HepG2 (cell line): ENCODE measurements at regions not wholly inside any gene's neighbourhood (a gene's known extent, or its start where the extent isn't known, plus 50 kb on each side); places are given as distances from the start of the nearest gene placed in this dataset.

ENCODE experiments used
- ATAC-seq: fragments of 200-7000 bp; cut with Tn5 transposase; 3 replicates; pipeline ENCODE4 v1.9.1; 2020; ENCODE audit warnings: mild to moderate bottlenecking, moderate library complexity
- BruUV-seq: library from RNA; stranded (reverse); fragments of 400-500 nt; replicated peaks from 2 replicates; lab custom pipeline; 2021; lab: Mats Ljungman, UMichigan
- CTCF ChIA-PET: fragments of 300-600 bp; formaldehyde crosslinking; extraction: SDS; loops from one replicate; lab custom pipeline; 2021; ENCODE audit warnings: low total read pairs, inconsistent platforms, low intra/inter-chr PET ratio; lab: Yijun Ruan, JAX
- POLR2A ChIA-PET: fragments of 350-600 bp; sonication (Branson Sonifier 250); formaldehyde crosslinking; loops from one replicate; lab custom pipeline; 2020; ENCODE audit warnings: antibody characterized with exemption, inconsistent platforms; lab: Yijun Ruan, JAX
- DNase-seq: peaks from one replicate; pipeline ENCODE4 v3.0.0-alpha.2; 2015; ENCODE audit warnings: low spot score
- FAIRE-seq: peaks from 3 replicates; lab custom pipeline; 2011; peaks lifted over from hg19 to GRCh38; lab: Jason Lieb, UNC
- H2AFZ ChIP-seq: one replicate; pipeline ENCODE4 v1.6.1; 2011; ENCODE audit warnings: low read length, inconsistent platforms
- H3K27ac ChIP-seq: fragments of 300-600 bp; 3 replicates; pipeline ENCODE4 v1.8.0; 2011; ENCODE audit warnings: mixed run types, mild to moderate bottlenecking, mixed read lengths, low read length, inconsistent platforms; ENCODE audit not compliant: insufficient read depth; ENCODE audit errors: extremely low read length
- H3K27me3 ChIP-seq, 2 experiments: fragments of 200-600 bp in 1 of 2; 2 replicates in 1 of 2; 3 replicates in 1 of 2; pipeline versions ENCODE4 v1.6.0 to v1.8.0; 2011; ENCODE audit warnings: low read length in 2 of 2, mild to moderate bottlenecking in 2 of 2, moderate library complexity in 2 of 2, inconsistent platforms in 1 of 2; ENCODE audit not compliant: insufficient read depth in 2 of 2, control insufficient read depth in 1 of 2
- H3K36me3 ChIP-seq, 2 experiments: fragments of 200-600 bp in 1 of 2; replicated peaks in 1 of 2; 2 replicates in 1 of 2; 3 replicates in 1 of 2; pipeline versions ENCODE4 v1.5.1 to v1.8.0; 2011; ENCODE audit warnings: low read length in 2 of 2, inconsistent platforms in 1 of 2; ENCODE audit not compliant: insufficient read depth in 2 of 2, control insufficient read depth in 1 of 2
- H3K4me1 ChIP-seq: 2 replicates; pipeline ENCODE4 v1.5.1; 2012; ENCODE audit warnings: low read length, inconsistent platforms; ENCODE audit not compliant: insufficient read depth
- H3K4me2 ChIP-seq: 2 replicates; pipeline ENCODE4 v1.6.0; 2011; ENCODE audit warnings: low read depth, low read length, inconsistent platforms
- H3K4me3 ChIP-seq, 3 experiments: fragments of 200-600 bp in 1 of 3; sonication (generic), shearing (Covaris generic) in 1 of 3; replicated peaks in 1 of 3; 2 replicates each; pipeline ENCODE4 v1.5.1; 2011 to 2016; ENCODE audit warnings: low read length in 3 of 3, inconsistent platforms in 2 of 3, low read depth in 2 of 3, mild to moderate bottlenecking in 2 of 3, control low read depth in 1 of 3, mixed read lengths in 1 of 3; ENCODE audit not compliant: insufficient read depth in 1 of 3
- H3K79me2 ChIP-seq: one replicate; pipeline ENCODE4 v1.6.1; 2011; ENCODE audit warnings: low read length, inconsistent platforms; ENCODE audit not compliant: insufficient read depth
- H3K9ac ChIP-seq: 2 replicates; pipeline ENCODE4 v1.6.0; 2011; ENCODE audit warnings: mild to moderate bottlenecking, low read depth, low read length, inconsistent platforms; ENCODE audit not compliant: insufficient read depth
- H3K9me3 ChIP-seq: 2 replicates; pipeline ENCODE4 v1.5.1; 2012; ENCODE audit warnings: mild to moderate bottlenecking, low read length
- H4K20me1 ChIP-seq: 2 replicates; pipeline ENCODE4 v1.6.0; 2011; ENCODE audit warnings: inconsistent platforms, mild to moderate bottlenecking, low read length, moderate library complexity; ENCODE audit not compliant: insufficient read depth
- CSRNP1 ChIP-seq: sonication (generic); formaldehyde crosslinking; IDR thresholded peaks from 2 replicates; pipeline ENCODE4 v1.8.1; 2023; ENCODE audit warnings: mild to moderate bottlenecking, missing genetic modification reagents
- FOXK2 ChIP-seq: fragments of 450-650 bp; IDR thresholded peaks from 2 replicates; pipeline ENCODE4 v1.6.1; 2016
- HNRNPK ChIP-seq: fragments of 200-400 bp; formaldehyde crosslinking; IDR thresholded peaks from 2 replicates; pipeline ENCODE4 v1.6.1; 2018; ENCODE audit warnings: low read length, low read depth, moderate library complexity, mild to moderate bottlenecking; ENCODE audit not compliant: poor library complexity, severe bottlenecking
- MAF1 ChIP-seq: sonication (generic); formaldehyde crosslinking; IDR thresholded peaks from 2 replicates; pipeline ENCODE4 v1.5.0; 2020; ENCODE audit warnings: missing genetic modification reagents, borderline replicate concordance
- PAXIP1 ChIP-seq: sonication (generic); formaldehyde crosslinking; conservative IDR thresholded peaks from 2 replicates; pipeline ENCODE4 v1.4.0; 2020; ENCODE audit warnings: mild to moderate bottlenecking, missing genetic modification reagents, moderate library complexity
- SMC3 ChIP-seq: IDR thresholded peaks from 2 replicates; pipeline ENCODE4 v1.6.1; 2011; ENCODE audit warnings: low read length, improper control_type of control experiment
- SRF ChIP-seq: IDR thresholded peaks from 2 replicates; pipeline ENCODE4 v1.6.1; 2011; ENCODE audit warnings: mild to moderate bottlenecking, low read depth, low read length, moderate library complexity
- TEAD2 ChIP-seq: sonication (generic); formaldehyde crosslinking; IDR thresholded peaks from 2 replicates; pipeline ENCODE4 v1.9.0; 2021; ENCODE audit warnings: missing genetic modification reagents
- ZBTB20 ChIP-seq: sonication (generic); formaldehyde crosslinking; IDR thresholded peaks from 2 replicates; pipeline ENCODE4 v1.8.1; 2023; ENCODE audit warnings: missing genetic modification reagents, low read depth, mild to moderate bottlenecking, borderline replicate concordance
- ZNF124 ChIP-seq: sonication (generic); formaldehyde crosslinking; IDR thresholded peaks from 2 replicates; pipeline ENCODE4 v1.4.0; 2020; ENCODE audit warnings: missing genetic modification reagents
- ZNF142 ChIP-seq: sonication (generic); formaldehyde crosslinking; IDR thresholded peaks from 2 replicates; pipeline ENCODE4 v1.4.0; 2020; ENCODE audit warnings: missing genetic modification reagents
- ZNF335 ChIP-seq: sonication (generic); formaldehyde crosslinking; IDR thresholded peaks from 2 replicates; pipeline ENCODE4 v1.4.0; 2020; ENCODE audit warnings: missing genetic modification reagents
- ZNF598 ChIP-seq: sonication (generic); formaldehyde crosslinking; IDR thresholded peaks from 2 replicates; pipeline ENCODE4 v1.5.1; 2020; ENCODE audit warnings: mild to moderate bottlenecking, missing genetic modification reagents, borderline replicate concordance
- ZNF724P ChIP-seq: sonication (generic); formaldehyde crosslinking; IDR thresholded peaks from 2 replicates; pipeline ENCODE4 v1.8.0; 2022; ENCODE audit warnings: missing genetic modification reagents, borderline replicate concordance
- WGBS: methylation state at CpG from one replicate; pipeline ENCODE4 v1.1.6; 2017; ENCODE audit warnings: low lambda C conversion rate; 5-methylcytosine and 5-hydroxymethylcytosine counted together
- in situ Hi-C: cut with HindIII; loops from 2 replicates; pipeline ENCODE4 v1.10.0; 2017; ENCODE audit warnings: low pct_unique_long_range_greater_than_20kb; ENCODE audit not compliant: extremely low pct_ligation_motif_present
- intact Hi-C: fragments of 100-400 bp; cut with micrococcal nuclease; formaldehyde crosslinking; loops from one replicate; pipeline ENCODE4 v1.10.0; 2022; ENCODE audit not compliant: unreplicated experiment

DNA sequence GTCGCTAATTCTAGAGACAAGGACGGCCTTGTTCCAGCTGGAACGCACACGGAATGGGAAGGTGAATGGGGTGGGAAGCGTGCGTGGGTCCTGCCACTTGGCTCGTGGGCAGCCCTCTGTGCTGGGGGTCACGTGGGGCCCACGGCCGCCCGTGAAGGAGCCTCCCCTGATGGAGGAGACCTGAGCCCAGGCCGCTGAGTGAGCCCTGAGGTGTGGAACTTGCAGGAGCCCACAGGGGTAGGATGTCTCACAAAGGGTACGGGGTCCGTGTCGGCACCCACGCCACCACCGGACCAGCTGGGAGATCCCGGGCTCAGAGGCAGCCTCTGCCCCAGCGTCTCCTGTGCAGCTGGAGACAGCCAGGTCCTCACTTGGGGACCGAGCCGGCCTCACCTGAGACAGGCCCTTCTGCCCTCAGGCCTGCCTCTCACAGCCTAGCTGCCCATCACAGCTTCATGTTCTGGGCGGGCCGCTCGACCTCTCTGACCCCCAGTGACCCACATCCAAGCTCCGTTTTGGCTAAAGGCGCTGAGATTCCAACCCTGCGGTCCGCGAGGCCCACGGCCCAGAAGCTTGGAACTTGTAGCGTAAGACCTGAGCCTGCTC is 84.8 kb downstream of the FOXL3 start:
- intact Hi-C loops (loop anchor here (5.0 to 10.0 kb wide), 2 partner anchors 43 to 50 kb away; no protein-coding TSS in a partner anchor), in situ Hi-C loops (no loop called here)
- DNase-seq (no peak), ATAC-seq (no peak), FAIRE-seq (no peak)
- WGBS, result 74% methylated on average over 15 of the region's 31 CpGs
- Histone ChIP-seq H3K4me2 (no peak overlapping the region), H3K4me1 (peaks cover 74% of the 10 kb centered on the region), H3K79me2 (no peaks in the 10 kb centered on the region), H3K4me3 (no peak overlapping the region), H3K9me3 (no peaks in the 10 kb centered on the region), H3K27me3 (peaks cover 3 to 6% of the 10 kb centered on the region in 2 experiments; a peak in 2 of 5 replicates), H2AFZ (no peak overlapping the region), H3K9ac (no peak overlapping the region), H4K20me1 (no peaks in the 10 kb centered on the region), H3K36me3 (no peaks in the 10 kb centered on the region), H3K27ac (no peak overlapping the region)
- POLR2A ChIA-PET, result no interaction called here
- BruUV-seq, result no TSS peak
- CTCF ChIA-PET, result no interaction called here
- TF ChIP-seq ZNF124 (CRISPR knock-in tag) (no peak), ZNF142 (CRISPR knock-in tag) (no peak), TEAD2 (CRISPR knock-in tag) (no peak), ZBTB20 (CRISPR knock-in tag) (no peak), SMC3 (no peak), ZNF598 (CRISPR knock-in tag) (no peak), MAF1 (CRISPR knock-in tag) (no peak), SRF (no peak), ZNF724P (no peak), ZNF335 (CRISPR knock-in tag) (no peak), PAXIP1 (CRISPR knock-in tag) (no peak), FOXK2 (no peak), HNRNPK (no peak), CSRNP1 (CRISPR knock-in tag) (no peak)
